ENCODE measurements at regions not wholly inside any gene's neighbourhood (a gene's known extent, or its start where the extent isn't known, plus 50 kb on each side); places are given as distances from the start of the nearest gene placed in this dataset.

GRCh38 chr2:116842164-116842563, 972.3 kb upstream of the DDX18 start:
- no TSS peak for BruUV-seq (replicated peaks)
- POLR2A ChIA-PET: no interaction called here

More at GRCh38 chr2:116842164-116842563, 972.3 kb upstream of the DDX18 start:
- ATAC-seq: no peak
- RAD21 ChIA-PET (ENCODE audit: low non-redundant PET in 1 of 2, low total read pairs in 2 of 2, uncharacterized antibody in 2 of 2, unreplicated experiment in 2 of 2): no interaction called here
- Histone ChIP-seq H3K36me3 (ENCODE audit: control insufficient read depth in 1 of 2, insufficient read depth in 2 of 2, low read length in 2 of 2) (no peaks in the 10 kb centered on the region), H4K20me1 (ENCODE audit: insufficient read depth) (no peaks in the 10 kb centered on the region), H3K27me3 (ENCODE audit: insufficient read depth, low read length) (no peaks in the 10 kb centered on the region), H3K27ac (ENCODE audit: low read depth, low read length) (no peak overlapping the region), H2AFZ (ENCODE audit: low read depth, low read length, poor library complexity, severe bottlenecking) (no peak overlapping the region), H3K9me3 (ENCODE audit: control insufficient read depth in 1 of 2, insufficient read depth in 1 of 2, low read depth in 1 of 2, low read length in 2 of 2) (peaks cover 7 to 18% of the 10 kb centered on the region in 2 experiments; a peak in 2 of 4 replicates), H3K9ac (ENCODE audit: low read length) (no peak overlapping the region), H3K4me3 (replicated peaks in 1 of 2; ENCODE audit: low read depth in 1 of 2, low read length in 2 of 2) (no peak overlapping the region), H3K9me2 (ENCODE audit: insufficient read depth) (no peaks in the 10 kb centered on the region), H3K79me2 (ENCODE audit: insufficient read depth, low read length) (no peaks in the 10 kb centered on the region), H3K4me2 (ENCODE audit: low read length) (no peak overlapping the region), H3K4me1 (ENCODE audit: control insufficient read depth in 1 of 2, insufficient read depth in 2 of 2, low read length in 2 of 2) (no peaks in the 10 kb centered on the region)
- TF ChIP-seq ZBTB33 (IDR thresholded peaks at IDR 0.05; ENCODE audit: extremely low read depth, insufficient replicate concordance, low read length) (no peak), ZNF274 (IDR thresholded peaks at IDR 0.05; ENCODE audit: low read depth, low read length) (no peak), JUND (IDR thresholded peaks at IDR 0.05) (no peak), MAX (IDR thresholded peaks at IDR 0.05) (no peak), SRF (IDR thresholded peaks at IDR 0.05; ENCODE audit: low read depth) (no peak), TCF7L2 (IDR thresholded peaks at IDR 0.05; ENCODE audit: borderline replicate concordance, extremely low read depth, insufficient read depth, insufficient read length) (no peak), YY1 (IDR thresholded peaks at IDR 0.05; ENCODE audit: extremely low read depth, insufficient replicate concordance, low read depth, low read length) (no peak), SIN3A (IDR thresholded peaks at IDR 0.05; ENCODE audit: low read depth) (no peak), EZH2 (IDR thresholded peaks at IDR 0.05) (no peak)
- intact Hi-C loops (cut with micrococcal nuclease): no loop called here
- DNase-seq (ENCODE audit: low read depth, low spot score): no peak
- CTCF ChIA-PET: no interaction called here
